ENCODE measurements at regions not wholly inside any gene's neighbourhood (a gene's known extent, or its start where the extent isn't known, plus 50 kb on each side); places are given as distances from the start of the nearest gene placed in this dataset.
"Not testable (repeated sequence)": the region's sequence is repeated elsewhere in the genome, so short reads cannot be mapped to it uniquely, and the experiment has no call there.

GRCh38 chr4:130029442-130029841, 933.5 kb downstream of the C4orf33 start:
- no peaks in the 10 kb centered on the region for H3K4me1 ChIP-seq (ENCODE audit: control insufficient read depth in 1 of 2, insufficient read depth in 2 of 2, low read length in 2 of 2)
- no peaks in the 10 kb centered on the region for H3K27me3 ChIP-seq (ENCODE audit: control insufficient read depth in 2 of 2, insufficient read depth in 2 of 2, low read length in 2 of 2)
- H3K4me3 Mint-ChIP-seq = no peak overlapping the region
- TF ChIP-seq, protein P1, sequence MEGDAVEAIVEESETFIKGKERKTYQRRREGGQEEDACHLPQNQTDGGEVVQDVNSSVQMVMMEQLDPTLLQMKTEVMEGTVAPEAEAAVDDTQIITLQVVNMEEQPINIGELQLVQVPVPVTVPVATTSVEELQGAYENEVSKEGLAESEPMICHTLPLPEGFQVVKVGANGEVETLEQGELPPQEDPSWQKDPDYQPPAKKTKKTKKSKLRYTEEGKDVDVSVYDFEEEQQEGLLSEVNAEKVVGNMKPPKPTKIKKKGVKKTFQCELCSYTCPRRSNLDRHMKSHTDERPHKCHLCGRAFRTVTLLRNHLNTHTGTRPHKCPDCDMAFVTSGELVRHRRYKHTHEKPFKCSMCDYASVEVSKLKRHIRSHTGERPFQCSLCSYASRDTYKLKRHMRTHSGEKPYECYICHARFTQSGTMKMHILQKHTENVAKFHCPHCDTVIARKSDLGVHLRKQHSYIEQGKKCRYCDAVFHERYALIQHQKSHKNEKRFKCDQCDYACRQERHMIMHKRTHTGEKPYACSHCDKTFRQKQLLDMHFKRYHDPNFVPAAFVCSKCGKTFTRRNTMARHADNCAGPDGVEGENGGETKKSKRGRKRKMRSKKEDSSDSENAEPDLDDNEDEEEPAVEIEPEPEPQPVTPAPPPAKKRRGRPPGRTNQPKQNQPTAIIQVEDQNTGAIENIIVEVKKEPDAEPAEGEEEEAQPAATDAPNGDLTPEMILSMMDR (IDR thresholded peaks at IDR 0.05) = no peak
- no peak overlapping the region for H3K4me2 ChIP-seq (replicated peaks; ENCODE audit: extremely low read depth, low read length, poor library complexity, severe bottlenecking)
- no peak overlapping the region for H3K9ac ChIP-seq (ENCODE audit: insufficient read depth, low read length, poor library complexity, severe bottlenecking)
- H2AFZ ChIP-seq (ENCODE audit: insufficient read depth, low read depth, low read length, poor library complexity, severe bottlenecking) = no peak overlapping the region
- intact Hi-C loops (cut with micrococcal nuclease) = no loop called here
- no peaks in the 10 kb centered on the region for H3K79me2 ChIP-seq (ENCODE audit: insufficient read depth, low read length)
- WGBS (ENCODE audit: insufficient coverage) = no CpG with 5 or more reads among the region's 1 CpG
- peaks cover 0 to 11% (median 0%) of the 10 kb centered on the region in 7 donors for H3K9me3 Mint-ChIP-seq
- H3K27ac ChIP-seq (ENCODE audit: low read depth in 1 of 2, low read length in 2 of 2) = no peak overlapping the region
- H3K27ac Mint-ChIP-seq = no peak overlapping the region
- no peaks in the 10 kb centered on the region for H3K4me1 Mint-ChIP-seq
- no peak for DNase-seq
- no peaks in the 10 kb centered on the region for H3K9me3 ChIP-seq (replicated peaks in 1 of 2; ENCODE audit: control insufficient read depth in 1 of 2, insufficient read depth in 1 of 2, low read length in 2 of 2)
- H3K4me3 ChIP-seq (replicated peaks in 1 of 3; ENCODE audit: low read depth in 2 of 3, low read length in 3 of 3) = no peak overlapping the region
- H3K36me3 ChIP-seq (replicated peaks in 1 of 2; ENCODE audit: control insufficient read depth in 1 of 2, insufficient read depth in 2 of 2, low read length in 2 of 2) = no peaks in the 10 kb centered on the region
- no peaks in the 10 kb centered on the region for H3K36me3 Mint-ChIP-seq
- no peaks in the 10 kb centered on the region for H3K27me3 Mint-ChIP-seq (ENCODE audit: low read depth in 3 of 3)
- no peaks in the 10 kb centered on the region for H4K20me1 ChIP-seq (ENCODE audit: insufficient read depth, low read length)

DNA sequence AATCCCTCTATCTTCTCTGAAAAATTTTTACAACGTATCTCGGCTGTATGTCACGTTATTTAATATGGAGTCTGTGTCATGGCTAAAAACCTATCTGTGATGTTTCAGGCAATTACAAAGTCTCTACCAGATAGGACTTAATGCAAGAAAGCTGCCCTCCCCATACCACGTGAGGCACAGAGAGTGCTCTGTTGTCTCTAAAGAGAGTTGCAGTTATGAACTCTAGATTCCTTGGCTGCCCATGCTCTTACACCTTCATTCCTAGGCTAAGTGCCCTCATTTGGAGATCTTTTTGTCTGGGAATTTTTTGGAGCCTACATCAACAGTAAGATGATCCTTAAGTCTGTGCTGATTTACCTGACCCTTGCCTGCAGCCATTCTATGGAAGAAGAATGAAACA, 935.9 kb downstream of the C4orf33 start:
- Mint-ChIP-seq H3K4me1 (no peaks in the 10 kb centered on the region), H3K27me3 (ENCODE audit: low read depth in 3 of 3) (no peaks in the 10 kb centered on the region), H3K36me3 (no peaks in the 10 kb centered on the region), H3K27ac (no peak overlapping the region), H3K9me3 (peaks cover 0 to 11% (median 0%) of the 10 kb centered on the region in 7 donors), H3K4me3 (no peak overlapping the region)
- H3K4me3 ChIP-seq (replicated peaks in 1 of 3; ENCODE audit: low read depth in 2 of 3, low read length in 3 of 3) = no peak overlapping the region
- H3K79me2 ChIP-seq (ENCODE audit: insufficient read depth, low read length) = no peaks in the 10 kb centered on the region
- TF ChIP-seq, protein P1 (IDR thresholded peaks at IDR 0.05) = no peak
- no peaks in the 10 kb centered on the region for H4K20me1 ChIP-seq (ENCODE audit: insufficient read depth, low read length)
- H3K9me3 ChIP-seq (replicated peaks in 1 of 2; ENCODE audit: control insufficient read depth in 1 of 2, insufficient read depth in 1 of 2, low read length in 2 of 2) = peaks cover 0 to 2% of the 10 kb centered on the region in 2 donors
- no peaks in the 10 kb centered on the region for H3K27me3 ChIP-seq (ENCODE audit: control insufficient read depth in 2 of 2, insufficient read depth in 2 of 2, low read length in 2 of 2)
- no peak overlapping the region for H2AFZ ChIP-seq (ENCODE audit: insufficient read depth, low read depth, low read length, poor library complexity, severe bottlenecking)
- 71% methylated on average over 1 of the region's 4 CpGs for WGBS (ENCODE audit: insufficient coverage)
- no peak overlapping the region for H3K27ac ChIP-seq (ENCODE audit: low read depth in 1 of 2, low read length in 2 of 2)
- no peak overlapping the region for H3K9ac ChIP-seq (ENCODE audit: insufficient read depth, low read length, poor library complexity, severe bottlenecking)
- no peaks in the 10 kb centered on the region for H3K36me3 ChIP-seq (replicated peaks in 1 of 2; ENCODE audit: control insufficient read depth in 1 of 2, insufficient read depth in 2 of 2, low read length in 2 of 2)
- intact Hi-C loops (cut with micrococcal nuclease) = no loop called here
- H3K4me1 ChIP-seq (ENCODE audit: control insufficient read depth in 1 of 2, insufficient read depth in 2 of 2, low read length in 2 of 2) = no peaks in the 10 kb centered on the region
- no peak overlapping the region for H3K4me2 ChIP-seq (replicated peaks; ENCODE audit: extremely low read depth, low read length, poor library complexity, severe bottlenecking)
- DNase-seq = no peak

DNA sequence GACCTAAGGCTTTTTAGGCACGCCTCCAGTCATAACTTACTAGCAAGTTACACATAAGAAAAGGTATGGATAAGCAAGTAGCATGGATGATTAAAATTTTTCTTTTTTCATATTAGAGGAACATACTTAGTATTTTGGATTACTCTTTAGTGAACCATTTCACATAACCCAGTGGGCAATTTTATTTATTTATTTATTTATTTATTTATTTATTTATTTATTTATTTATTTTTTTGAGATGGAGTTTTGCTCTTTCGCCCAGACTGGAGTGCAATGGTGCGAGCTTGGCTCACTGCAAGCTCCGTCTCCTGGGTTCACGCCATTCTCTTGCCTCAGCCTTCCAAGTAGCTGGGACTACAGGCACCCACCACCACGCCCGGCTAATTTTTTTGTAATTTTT, 937.7 kb downstream of the C4orf33 start:
- H3K4me3 Mint-ChIP-seq; H3K27ac Mint-ChIP-seq; H4K20me1 ChIP-seq (ENCODE audit: insufficient read depth, low read length); H3K9me3 ChIP-seq (replicated peaks in 1 of 2; ENCODE audit: control insufficient read depth in 1 of 2, insufficient read depth in 1 of 2, low read length in 2 of 2); H3K27me3 ChIP-seq (ENCODE audit: control insufficient read depth in 2 of 2, insufficient read depth in 2 of 2, low read length in 2 of 2); H3K79me2 ChIP-seq (ENCODE audit: insufficient read depth, low read length); H3K4me3 ChIP-seq (replicated peaks in 1 of 3; ENCODE audit: low read depth in 2 of 3, low read length in 3 of 3); H3K4me1 ChIP-seq (ENCODE audit: control insufficient read depth in 1 of 2, insufficient read depth in 2 of 2, low read length in 2 of 2); H3K36me3 ChIP-seq (replicated peaks in 1 of 2; ENCODE audit: control insufficient read depth in 1 of 2, insufficient read depth in 2 of 2, low read length in 2 of 2); H3K27ac ChIP-seq (ENCODE audit: low read depth in 1 of 2, low read length in 2 of 2); H3K27me3 Mint-ChIP-seq (ENCODE audit: low read depth in 3 of 3); H3K4me1 Mint-ChIP-seq; H3K36me3 Mint-ChIP-seq; DNase-seq; intact Hi-C loops (cut with micrococcal nuclease); H3K4me2 ChIP-seq (replicated peaks; ENCODE audit: extremely low read depth, low read length, poor library complexity, severe bottlenecking); H2AFZ ChIP-seq (ENCODE audit: insufficient read depth, low read depth, low read length, poor library complexity, severe bottlenecking); H3K9ac ChIP-seq (ENCODE audit: insufficient read depth, low read length, poor library complexity, severe bottlenecking): not testable (repeated sequence)
- WGBS (ENCODE audit: insufficient coverage) = 100% methylated on average over 2 of the region's 7 CpGs
- peaks cover 0 to 11% (median 3%) of the 10 kb centered on the region in 7 donors for H3K9me3 Mint-ChIP-seq
